ENCODE measurements at regions not wholly inside any gene's neighbourhood (a gene's known extent, or its start where the extent isn't known, plus 50 kb on each side); places are given as distances from the start of the nearest gene placed in this dataset.

DNA sequence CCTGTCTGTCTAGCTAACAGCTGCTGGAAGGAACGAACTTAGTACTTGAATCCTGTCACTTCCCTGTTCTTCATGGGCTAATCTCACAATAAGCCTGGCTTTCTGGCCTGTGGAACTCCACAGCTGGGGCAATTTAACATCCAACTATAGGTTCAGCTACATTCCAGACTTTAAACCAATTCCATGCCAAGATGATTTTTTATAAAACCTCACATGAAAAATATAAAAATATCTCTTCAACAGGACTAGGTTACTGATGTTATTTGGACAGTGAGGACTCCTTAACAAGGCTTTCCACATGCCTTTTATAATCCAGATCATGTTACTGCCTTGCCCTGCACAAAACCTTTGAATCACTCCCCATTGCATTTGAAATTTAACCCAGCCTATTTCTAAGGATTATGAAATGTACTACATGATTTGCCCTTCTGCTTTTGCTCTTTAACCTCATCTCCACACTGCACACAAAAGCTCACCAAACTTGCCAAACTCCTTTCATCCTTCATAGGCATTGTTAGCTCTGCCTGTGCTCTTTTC, 863.2 kb upstream of the CHAC2 start:
- no peak for TF ChIP-seq POLR2AphosphoS5 (IDR thresholded peaks at IDR 0.05; ENCODE audit: low read depth, low read length)
- no peak for TF ChIP-seq TAF1 (IDR thresholded peaks at IDR 0.05; ENCODE audit: borderline replicate concordance, insufficient read depth, low read length)
- TF ChIP-seq, protein P1, sequence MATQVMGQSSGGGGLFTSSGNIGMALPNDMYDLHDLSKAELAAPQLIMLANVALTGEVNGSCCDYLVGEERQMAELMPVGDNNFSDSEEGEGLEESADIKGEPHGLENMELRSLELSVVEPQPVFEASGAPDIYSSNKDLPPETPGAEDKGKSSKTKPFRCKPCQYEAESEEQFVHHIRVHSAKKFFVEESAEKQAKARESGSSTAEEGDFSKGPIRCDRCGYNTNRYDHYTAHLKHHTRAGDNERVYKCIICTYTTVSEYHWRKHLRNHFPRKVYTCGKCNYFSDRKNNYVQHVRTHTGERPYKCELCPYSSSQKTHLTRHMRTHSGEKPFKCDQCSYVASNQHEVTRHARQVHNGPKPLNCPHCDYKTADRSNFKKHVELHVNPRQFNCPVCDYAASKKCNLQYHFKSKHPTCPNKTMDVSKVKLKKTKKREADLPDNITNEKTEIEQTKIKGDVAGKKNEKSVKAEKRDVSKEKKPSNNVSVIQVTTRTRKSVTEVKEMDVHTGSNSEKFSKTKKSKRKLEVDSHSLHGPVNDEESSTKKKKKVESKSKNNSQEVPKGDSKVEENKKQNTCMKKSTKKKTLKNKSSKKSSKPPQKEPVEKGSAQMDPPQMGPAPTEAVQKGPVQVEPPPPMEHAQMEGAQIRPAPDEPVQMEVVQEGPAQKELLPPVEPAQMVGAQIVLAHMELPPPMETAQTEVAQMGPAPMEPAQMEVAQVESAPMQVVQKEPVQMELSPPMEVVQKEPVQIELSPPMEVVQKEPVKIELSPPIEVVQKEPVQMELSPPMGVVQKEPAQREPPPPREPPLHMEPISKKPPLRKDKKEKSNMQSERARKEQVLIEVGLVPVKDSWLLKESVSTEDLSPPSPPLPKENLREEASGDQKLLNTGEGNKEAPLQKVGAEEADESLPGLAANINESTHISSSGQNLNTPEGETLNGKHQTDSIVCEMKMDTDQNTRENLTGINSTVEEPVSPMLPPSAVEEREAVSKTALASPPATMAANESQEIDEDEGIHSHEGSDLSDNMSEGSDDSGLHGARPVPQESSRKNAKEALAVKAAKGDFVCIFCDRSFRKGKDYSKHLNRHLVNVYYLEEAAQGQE (IDR thresholded peaks at IDR 0.05; ENCODE audit: insufficient read depth in 1 of 2, low read depth in 2 of 2, low read length in 2 of 2): no peak
- TF ChIP-seq FOXP2 (optimal IDR thresholded peaks at IDR 0.05; ENCODE audit: borderline replicate concordance, extremely low read depth, extremely low read length, insufficient read depth): no peak

All from PFSK-1 (cell line).